ENCODE measurements at regions not wholly inside any gene's neighbourhood (a gene's known extent, or its start where the extent isn't known, plus 50 kb on each side); places are given as distances from the start of the nearest gene placed in this dataset.

DNA sequence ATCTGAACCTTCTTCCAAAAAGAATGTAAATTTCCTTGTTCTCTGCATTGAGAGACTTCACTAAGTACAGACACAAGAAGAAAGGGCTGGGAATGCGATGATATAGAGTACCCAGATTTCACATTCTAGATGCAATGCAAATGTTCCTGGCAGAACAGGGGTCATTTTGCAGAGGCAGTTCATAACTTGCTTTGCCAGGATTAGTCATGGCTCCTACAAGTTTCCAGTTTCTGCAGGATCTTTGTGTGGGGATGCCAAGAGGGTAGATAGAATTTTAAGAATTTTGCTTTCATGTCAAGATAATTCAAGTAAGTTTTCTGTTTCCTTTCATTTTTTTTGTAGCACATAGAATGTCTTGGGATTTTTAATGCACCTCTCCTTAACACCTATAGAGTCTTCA is 181.2 kb downstream of the FGF9 start:
- H3K4me1 ChIP-seq (replicated peaks in 1 of 2; ENCODE audit: control insufficient read depth in 2 of 2, insufficient read depth in 2 of 2, low read length in 2 of 2): no peaks in the 10 kb centered on the region
- no peak overlapping the region for H3K4me2 ChIP-seq (ENCODE audit: insufficient read depth, low read length)
- whole genome bisulfite sequencing (ENCODE audit: insufficient coverage, low coverage, missing lambda C conversion rate): 9% methylated on average over 1 of the region's 1 CpG
- H3K27me3 ChIP-seq (ENCODE audit: control insufficient read depth in 2 of 2, insufficient read depth in 2 of 2, low read length in 2 of 2): peaks cover 0 to 2% of the 10 kb centered on the region in 2 experiments; a peak in 1 of 5 replicates
- no peak overlapping the region for H3K4me3 ChIP-seq
- CTCF ChIA-PET (ENCODE audit: low intra/inter-chr PET ratio): no interaction called here
- H3K27ac ChIP-seq (ENCODE audit: extremely low read depth, low read depth, low read length): no peak overlapping the region
- ATAC-seq: no peak
- no TSS peak for BruUV-seq (replicated peaks)
- in situ Hi-C loops (cut with MboI) (no loop called here), intact Hi-C loops (cut with micrococcal nuclease) (no loop called here)
- H3K36me3 ChIP-seq (ENCODE audit: control insufficient read depth, insufficient read depth, low read length): no peaks in the 10 kb centered on the region
- no peak for DNase-seq (ENCODE audit: extremely low read depth in 1 of 4, low spot score in 3 of 4)
- H3K9ac ChIP-seq (ENCODE audit: insufficient read depth in 1 of 2, low read depth in 2 of 2, low read length in 2 of 2): no peak overlapping the region
- no peaks in the 10 kb centered on the region for H3K9me1 ChIP-seq (ENCODE audit: control insufficient read depth, insufficient read depth, low read length)
- TF ChIP-seq MYNN (IDR thresholded peaks at IDR 0.05): no peak
- no peak for TF ChIP-seq MYNN (CRISPR knock-in tag; IDR thresholded peaks at IDR 0.05)
- TF ChIP-seq ZNF3 (CRISPR knock-in tag; IDR thresholded peaks at IDR 0.05): no peak
- no peak for TF ChIP-seq GATAD2A (IDR thresholded peaks at IDR 0.05)
- TF ChIP-seq BMI1 (IDR thresholded peaks at IDR 0.05; ENCODE audit: low read length): no peak
- no peak for TF ChIP-seq FOXK2 (conservative IDR thresholded peaks at IDR 0.05 in 1 of 2, IDR thresholded peaks at IDR 0.05 in 1 of 2; ENCODE audit: low read depth in 2 of 2)
- TF ChIP-seq, protein P1, sequence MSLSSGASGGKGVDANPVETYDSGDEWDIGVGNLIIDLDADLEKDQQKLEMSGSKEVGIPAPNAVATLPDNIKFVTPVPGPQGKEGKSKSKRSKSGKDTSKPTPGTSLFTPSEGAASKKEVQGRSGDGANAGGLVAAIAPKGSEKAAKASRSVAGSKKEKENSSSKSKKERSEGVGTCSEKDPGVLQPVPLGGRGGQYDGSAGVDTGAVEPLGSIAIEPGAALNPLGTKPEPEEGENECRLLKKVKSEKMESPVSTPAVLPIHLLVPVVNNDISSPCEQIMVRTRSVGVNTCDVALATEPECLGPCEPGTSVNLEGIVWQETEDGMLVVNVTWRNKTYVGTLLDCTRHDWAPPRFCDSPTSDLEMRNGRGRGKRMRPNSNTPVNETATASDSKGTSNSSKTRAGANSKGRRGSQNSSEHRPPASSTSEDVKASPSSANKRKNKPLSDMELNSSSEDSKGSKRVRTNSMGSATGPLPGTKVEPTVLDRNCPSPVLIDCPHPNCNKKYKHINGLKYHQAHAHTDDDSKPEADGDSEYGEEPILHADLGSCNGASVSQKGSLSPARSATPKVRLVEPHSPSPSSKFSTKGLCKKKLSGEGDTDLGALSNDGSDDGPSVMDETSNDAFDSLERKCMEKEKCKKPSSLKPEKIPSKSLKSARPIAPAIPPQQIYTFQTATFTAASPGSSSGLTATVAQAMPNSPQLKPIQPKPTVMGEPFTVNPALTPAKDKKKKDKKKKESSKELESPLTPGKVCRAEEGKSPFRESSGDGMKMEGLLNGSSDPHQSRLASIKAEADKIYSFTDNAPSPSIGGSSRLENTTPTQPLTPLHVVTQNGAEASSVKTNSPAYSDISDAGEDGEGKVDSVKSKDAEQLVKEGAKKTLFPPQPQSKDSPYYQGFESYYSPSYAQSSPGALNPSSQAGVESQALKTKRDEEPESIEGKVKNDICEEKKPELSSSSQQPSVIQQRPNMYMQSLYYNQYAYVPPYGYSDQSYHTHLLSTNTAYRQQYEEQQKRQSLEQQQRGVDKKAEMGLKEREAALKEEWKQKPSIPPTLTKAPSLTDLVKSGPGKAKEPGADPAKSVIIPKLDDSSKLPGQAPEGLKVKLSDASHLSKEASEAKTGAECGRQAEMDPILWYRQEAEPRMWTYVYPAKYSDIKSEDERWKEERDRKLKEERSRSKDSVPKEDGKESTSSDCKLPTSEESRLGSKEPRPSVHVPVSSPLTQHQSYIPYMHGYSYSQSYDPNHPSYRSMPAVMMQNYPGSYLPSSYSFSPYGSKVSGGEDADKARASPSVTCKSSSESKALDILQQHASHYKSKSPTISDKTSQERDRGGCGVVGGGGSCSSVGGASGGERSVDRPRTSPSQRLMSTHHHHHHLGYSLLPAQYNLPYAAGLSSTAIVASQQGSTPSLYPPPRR (CRISPR knock-in tag; IDR thresholded peaks at IDR 0.05; ENCODE audit: borderline replicate concordance): no peak
- H2AFZ ChIP-seq (ENCODE audit: low read depth, low read length): no peak overlapping the region
- H3K9me3 ChIP-seq (replicated peaks; ENCODE audit: control insufficient read depth, insufficient read depth, low read depth, low read length): no peaks in the 10 kb centered on the region
- FAIRE-seq: no peak
- H4K20me1 ChIP-seq (replicated peaks; ENCODE audit: control insufficient read depth, insufficient read depth, low read length): no peaks in the 10 kb centered on the region
- H3K79me2 ChIP-seq (ENCODE audit: control insufficient read depth, insufficient read depth, low read length): no peaks in the 10 kb centered on the region
- POLR2A ChIA-PET: no interaction called here
